Cardiac fibroblast (primary cell): ENCODE measurements at regions not wholly inside any gene's neighbourhood (a gene's known extent, or its start where the extent isn't known, plus 50 kb on each side); places are given as distances from the start of the nearest gene placed in this dataset.

Experiments
- DNase-seq, 2 donors: peaks; one replicate each; pipeline versions ENCODE4 v3.0.0 to v3.0.0-alpha.2; 2010; ENCODE audit warnings: low read depth in 2 of 2
- H3K4me3 ChIP-seq, 2 donors: replicated peaks in 1 of 2; 1 replicate in 1 of 2; 2 replicates in 1 of 2; pipeline ENCODE4 v1.5.1; 2011; ENCODE audit warnings: low read depth in 2 of 2, low read length in 2 of 2, mild to moderate bottlenecking in 2 of 2, moderate library complexity in 1 of 2
- TF ChIP-seq, protein P1 (sequence below): IDR thresholded peaks from one replicate; pipeline ENCODE4 v1.5.1; 2011; ENCODE audit warnings: low read depth, mild to moderate bottlenecking, low read length, inconsistent platforms

DNA sequence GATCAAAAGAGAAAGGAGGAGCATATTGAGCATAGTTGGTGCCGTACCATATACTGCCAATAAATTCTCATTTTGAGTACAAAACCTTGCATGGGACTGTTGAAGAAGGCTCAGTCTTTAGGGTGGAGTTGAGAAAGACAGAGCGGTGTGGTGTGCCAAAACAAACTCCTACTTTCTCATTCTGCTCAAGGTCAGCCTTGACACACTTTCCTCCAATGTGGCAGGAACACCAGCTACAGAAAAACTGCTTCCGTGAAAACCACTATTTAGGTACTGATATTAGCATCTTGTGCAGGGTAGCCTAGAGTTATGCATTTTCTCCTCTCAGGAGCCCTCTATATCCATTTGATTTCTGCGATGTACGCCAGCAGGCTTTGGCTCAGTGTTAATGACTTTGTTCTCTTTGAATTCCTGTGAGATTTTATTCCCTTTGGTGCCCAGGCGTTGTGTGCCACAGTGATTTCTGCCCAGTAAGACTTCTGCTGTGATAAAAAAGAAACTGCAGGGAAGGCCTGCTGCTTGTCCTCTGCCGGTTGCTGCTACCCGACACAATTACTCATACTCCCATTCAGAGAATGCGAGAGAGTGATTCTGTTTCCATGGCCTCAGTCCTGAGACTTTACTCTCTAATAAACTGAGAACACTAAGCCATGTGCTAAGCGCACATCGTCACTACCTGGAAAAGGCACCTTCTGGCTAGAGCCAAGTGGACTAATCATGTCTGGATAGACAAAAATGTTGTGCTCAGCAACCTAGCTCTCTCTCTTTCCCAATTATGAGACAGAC is 88.3 kb upstream of the MDM1 start:
- peak; percentile 46 to 63 for DNase-seq
- TF ChIP-seq, protein P1, sequence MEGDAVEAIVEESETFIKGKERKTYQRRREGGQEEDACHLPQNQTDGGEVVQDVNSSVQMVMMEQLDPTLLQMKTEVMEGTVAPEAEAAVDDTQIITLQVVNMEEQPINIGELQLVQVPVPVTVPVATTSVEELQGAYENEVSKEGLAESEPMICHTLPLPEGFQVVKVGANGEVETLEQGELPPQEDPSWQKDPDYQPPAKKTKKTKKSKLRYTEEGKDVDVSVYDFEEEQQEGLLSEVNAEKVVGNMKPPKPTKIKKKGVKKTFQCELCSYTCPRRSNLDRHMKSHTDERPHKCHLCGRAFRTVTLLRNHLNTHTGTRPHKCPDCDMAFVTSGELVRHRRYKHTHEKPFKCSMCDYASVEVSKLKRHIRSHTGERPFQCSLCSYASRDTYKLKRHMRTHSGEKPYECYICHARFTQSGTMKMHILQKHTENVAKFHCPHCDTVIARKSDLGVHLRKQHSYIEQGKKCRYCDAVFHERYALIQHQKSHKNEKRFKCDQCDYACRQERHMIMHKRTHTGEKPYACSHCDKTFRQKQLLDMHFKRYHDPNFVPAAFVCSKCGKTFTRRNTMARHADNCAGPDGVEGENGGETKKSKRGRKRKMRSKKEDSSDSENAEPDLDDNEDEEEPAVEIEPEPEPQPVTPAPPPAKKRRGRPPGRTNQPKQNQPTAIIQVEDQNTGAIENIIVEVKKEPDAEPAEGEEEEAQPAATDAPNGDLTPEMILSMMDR, result no peak
- H3K4me3 ChIP-seq, result no peak overlapping the region

DNA sequence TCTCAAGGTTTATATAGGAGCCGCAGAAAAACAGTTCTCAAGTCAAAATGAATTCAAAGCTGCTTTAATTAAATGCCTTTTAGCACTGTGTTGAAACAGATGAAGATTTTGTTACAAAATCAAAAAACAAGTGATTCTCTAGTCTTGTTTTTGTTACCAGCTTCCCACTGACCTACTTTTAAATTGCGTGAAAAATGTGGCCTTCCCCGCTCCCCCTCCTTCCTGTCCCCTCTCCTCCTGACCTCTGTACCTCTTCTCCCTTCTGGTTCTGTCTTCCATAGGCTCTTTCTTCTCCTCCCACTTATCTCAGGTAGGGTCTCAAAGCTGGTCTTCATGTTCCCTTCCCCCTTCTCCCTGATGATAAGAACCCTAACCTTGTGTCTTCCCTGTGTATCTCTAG is 90.0 kb upstream of the MDM1 start:
- TF ChIP-seq, protein P1, result no peak
- no peak for DNase-seq
- H3K4me3 ChIP-seq, result no peak overlapping the region

DNA sequence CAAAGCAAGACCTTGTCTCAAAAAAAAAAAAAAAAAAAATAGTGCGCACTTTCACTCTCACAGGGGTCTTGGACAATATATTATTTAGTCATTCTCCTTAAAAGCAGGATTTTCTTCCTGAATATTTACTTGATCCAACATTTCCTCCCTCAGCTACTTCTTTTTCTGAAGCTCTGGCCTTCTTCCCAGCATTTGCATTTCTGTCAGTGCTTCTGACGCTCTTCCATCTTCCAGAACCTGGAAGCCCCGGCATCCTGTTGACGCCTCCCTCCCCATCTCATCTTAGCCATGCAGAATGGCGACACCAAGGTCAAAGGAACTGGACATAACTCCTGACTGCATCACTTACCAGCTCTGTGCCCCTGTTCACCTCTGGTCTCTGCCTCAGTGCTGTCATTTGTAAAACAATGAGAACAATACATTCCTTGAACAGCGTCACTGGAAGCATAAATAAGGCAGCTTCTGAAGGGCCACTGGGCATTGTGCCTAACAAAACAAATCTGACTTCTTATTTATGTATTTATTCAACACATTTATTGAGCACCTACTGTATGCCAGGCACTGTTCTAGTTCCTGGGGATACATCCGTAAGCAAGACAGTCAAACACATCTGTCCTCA is 90.9 kb upstream of the MDM1 start:
- DNase-seq, result peak; percentile 68 to 79
- TF ChIP-seq, protein P1, result no peak
- H3K4me3 ChIP-seq, result no peak overlapping the region

DNA sequence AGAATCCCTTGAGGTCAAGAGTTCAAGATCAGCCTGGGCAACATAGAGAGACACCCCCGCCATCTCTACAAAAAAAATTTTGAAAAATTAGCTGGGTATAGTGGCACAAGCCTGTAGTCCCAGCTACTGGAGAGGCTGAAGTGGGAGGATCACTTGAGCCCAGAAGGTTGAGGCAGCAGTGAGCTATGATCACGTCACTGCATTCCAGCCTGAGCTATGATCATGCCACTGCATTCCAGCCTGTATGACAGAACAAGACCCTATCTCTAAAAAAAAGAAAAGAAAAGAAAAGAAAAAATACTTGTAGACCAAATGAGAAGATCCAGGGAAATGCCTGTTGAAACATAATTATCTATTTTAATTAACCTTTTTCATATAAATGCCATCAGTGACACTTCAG is 93.8 kb upstream of the MDM1 start:
- DNase-seq, result peak; percentile 78 to 93
- TF ChIP-seq, protein P1, result no peak

DNA sequence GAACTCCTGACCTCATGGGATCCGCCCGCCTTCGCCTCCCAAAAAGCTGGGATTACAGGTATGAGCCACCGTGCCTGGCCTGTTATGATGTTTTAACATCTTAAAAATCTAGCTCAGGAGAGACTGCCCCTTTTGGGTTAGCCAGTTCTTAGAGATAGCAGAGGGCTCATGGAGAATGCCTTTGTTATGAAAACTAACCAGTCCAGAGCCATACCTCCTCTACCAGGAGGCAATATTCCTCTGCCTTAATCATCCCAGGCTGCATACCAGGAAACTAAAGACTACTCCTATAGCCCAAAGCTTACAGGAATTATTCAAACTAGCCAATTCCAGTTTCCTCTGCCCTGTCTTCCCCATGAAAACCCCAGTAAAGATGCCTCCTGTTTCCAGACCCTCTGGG is 96.0 kb upstream of the MDM1 start:
- TF ChIP-seq, protein P1, result no peak
- DNase-seq, result no peak
- H3K4me3 ChIP-seq, result no peak overlapping the region

More for the DNA sequence above, 93.8 kb upstream of the MDM1 start:
- no peak overlapping the region for H3K4me3 ChIP-seq

DNA sequence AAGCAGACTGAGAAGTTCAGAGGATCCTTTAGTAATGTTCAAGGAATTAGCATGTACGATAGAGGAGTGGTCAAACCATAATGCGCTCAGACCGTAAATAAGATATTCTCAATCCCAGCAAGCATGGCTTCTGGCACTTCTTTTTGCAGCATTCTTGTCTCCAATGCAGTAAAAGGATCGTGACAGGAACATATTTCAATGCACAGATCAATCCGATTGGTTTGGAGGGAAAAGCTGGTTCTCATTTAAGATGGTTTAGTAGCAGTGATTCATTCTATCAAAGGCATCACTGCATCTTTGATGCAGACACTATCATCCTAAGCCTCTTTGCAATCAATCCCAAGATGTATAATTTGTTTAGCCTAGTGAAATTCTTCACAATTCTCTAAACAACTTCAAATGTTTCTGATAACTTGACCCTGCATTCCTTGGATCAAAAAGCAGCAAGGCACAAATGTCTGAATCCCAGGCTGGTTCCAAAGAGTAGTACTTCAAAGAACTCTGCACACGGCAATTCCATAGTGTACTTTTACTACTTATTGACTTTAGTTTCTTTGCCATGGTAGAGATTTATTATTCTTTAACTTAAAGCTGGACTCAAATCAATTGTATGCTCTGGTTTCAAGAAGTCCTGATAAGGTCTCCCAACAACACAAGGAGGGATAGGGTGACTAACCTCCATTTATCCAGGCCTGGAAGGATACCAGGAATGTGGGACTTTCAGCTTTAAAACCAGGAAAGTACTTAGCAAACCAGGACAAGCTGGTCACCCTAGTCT is 96.8 kb upstream of the MDM1 start:
- TF ChIP-seq, protein P1, result no peak
- H3K4me3 ChIP-seq, result no peak overlapping the region
- peak; percentile 23 to 64 for DNase-seq
